Neural cell (in vitro differentiated cells): ENCODE measurements at regions not wholly inside any gene's neighbourhood (a gene's known extent, or its start where the extent isn't known, plus 50 kb on each side); places are given as distances from the start of the nearest gene placed in this dataset.

Experiments used
- H2AFZ ChIP-seq: fragments of 200-600, 300-800 bp; sonication (generic), shearing (Covaris generic); 2 replicates; pipeline ENCODE4 v1.6.0; 2014; ENCODE audit warnings: low read depth, mild to moderate bottlenecking, antibody characterized with exemption, low read length, moderate library complexity
- H3F3A ChIP-seq: fragments of 200-600 bp; shearing (Covaris generic); 2 replicates; pipeline ENCODE4 v1.6.1; 2016; ENCODE audit warnings: mild to moderate bottlenecking, moderate library complexity, mixed read lengths, antibody characterized with exemption, low read length; ENCODE audit not compliant: insufficient read depth, poor library complexity, severe bottlenecking
- H3K27ac ChIP-seq: fragments of 200-600, 300-800 bp; sonication (generic), shearing (Covaris generic); 2 replicates; pipeline ENCODE4 v1.5.1; 2014; ENCODE audit warnings: mild to moderate bottlenecking, low read length, moderate library complexity
- H3K27me3 ChIP-seq: fragments of 300-800, 200-600 bp; sonication (generic), shearing (Covaris generic); 2 replicates; pipeline ENCODE4 v1.6.0; 2014; ENCODE audit warnings: mild to moderate bottlenecking, low read depth, low read length, moderate library complexity; ENCODE audit not compliant: insufficient read depth
- H3K36me3 ChIP-seq: fragments of 300-800, 200-600 bp; sonication (generic), shearing (Covaris generic); 2 replicates; pipeline ENCODE4 v1.5.1; 2014; ENCODE audit warnings: mild to moderate bottlenecking, antibody characterized with exemption, low read length, moderate library complexity; ENCODE audit not compliant: insufficient read depth
- H3K4me2 ChIP-seq: fragments of 300-800, 200-600 bp; sonication (generic), shearing (Covaris generic); 2 replicates; pipeline ENCODE4 v1.6.0; 2014; ENCODE audit warnings: mild to moderate bottlenecking, low read length
- H3K4me3 ChIP-seq: fragments of 300-800, 200-600 bp; sonication (generic), shearing (Covaris generic); 2 replicates; pipeline ENCODE4 v1.5.1; 2014; ENCODE audit warnings: mild to moderate bottlenecking, low read length, moderate library complexity
- H3K79me2 ChIP-seq: fragments of 200-600 bp; shearing (Covaris generic); replicated peaks from 2 replicates; pipeline ENCODE4 v1.6.0; 2014; ENCODE audit warnings: mild to moderate bottlenecking, low read length, moderate library complexity; ENCODE audit not compliant: insufficient read depth
- H3K9ac ChIP-seq: fragments of 300-800, 200-600 bp; sonication (generic), shearing (Covaris generic); 2 replicates; pipeline ENCODE4 v1.6.1; 2016; ENCODE audit warnings: mild to moderate bottlenecking, low read length, mixed read lengths
- H3K9me2 ChIP-seq: fragments of 200-600 bp; shearing (Covaris generic); 2 replicates; pipeline ENCODE4 v1.6.1; 2016; ENCODE audit warnings: mild to moderate bottlenecking, low read length, mixed read lengths; ENCODE audit not compliant: insufficient read depth
- H3K9me3 ChIP-seq: fragments of 200-600, 300-800 bp; sonication (generic), shearing (Covaris generic); 2 replicates; pipeline ENCODE4 v1.6.1; 2016; ENCODE audit warnings: mild to moderate bottlenecking, mixed run types, low read length, moderate library complexity, mixed read lengths
- H4K20me1 ChIP-seq: fragments of 200-600 bp; shearing (Covaris generic); 2 replicates; pipeline ENCODE4 v1.6.1; 2016; ENCODE audit warnings: mild to moderate bottlenecking, mixed run types; ENCODE audit not compliant: insufficient read depth
- EP300 ChIP-seq: fragments of 450-650 bp; conservative IDR thresholded peaks from 2 replicates; pipeline ENCODE4 v1.6.1; 2014; ENCODE audit warnings: antibody characterized with exemption, mild to moderate bottlenecking, moderate library complexity; ENCODE audit not compliant: poor library complexity, severe bottlenecking
- EZH2 ChIP-seq: fragments of 200-600, 300-800 bp; shearing (Covaris generic), sonication (generic); IDR thresholded peaks from 2 replicates; pipeline ENCODE4 v1.6.1; 2014; ENCODE audit warnings: antibody characterized with exemption, low read length, borderline replicate concordance, mild to moderate bottlenecking; ENCODE audit not compliant: insufficient read depth, poor library complexity, severe bottlenecking
- MXI1 ChIP-seq: fragments of 450-650 bp; conservative IDR thresholded peaks from 2 replicates; pipeline ENCODE4 v1.6.1; 2014; ENCODE audit warnings: antibody characterized with exemption, mild to moderate bottlenecking; ENCODE audit not compliant: poor library complexity, severe bottlenecking
- POLR2AphosphoS5 ChIP-seq: IDR thresholded peaks from 2 replicates; pipeline ENCODE4 v1.6.1; 2012
- RAD21 ChIP-seq: fragments of 450-650 bp; conservative IDR thresholded peaks from 2 replicates; pipeline ENCODE4 v1.6.1; 2014; ENCODE audit warnings: antibody characterized with exemption, mild to moderate bottlenecking, moderate library complexity
- SMC3 ChIP-seq: fragments of 450-650 bp; conservative IDR thresholded peaks from 2 replicates; pipeline ENCODE4 v1.6.1; 2014; ENCODE audit warnings: antibody characterized with exemption, mild to moderate bottlenecking, moderate library complexity; ENCODE audit not compliant: poor library complexity
- TAF1 ChIP-seq: IDR thresholded peaks from 2 replicates; pipeline ENCODE4 v1.6.1; 2012; ENCODE audit warnings: low read depth
- TF ChIP-seq, protein P1 (sequence below): fragments of 450-650 bp; IDR thresholded peaks from 2 replicates; pipeline ENCODE4 v1.5.1; 2014; ENCODE audit warnings: antibody characterized with exemption, mild to moderate bottlenecking, moderate library complexity; ENCODE audit not compliant: poor library complexity, severe bottlenecking
- TF ChIP-seq, protein P2 (sequence below): IDR thresholded peaks from 2 replicates; pipeline ENCODE4 v1.6.1; 2012; ENCODE audit warnings: borderline replicate concordance

DNA sequence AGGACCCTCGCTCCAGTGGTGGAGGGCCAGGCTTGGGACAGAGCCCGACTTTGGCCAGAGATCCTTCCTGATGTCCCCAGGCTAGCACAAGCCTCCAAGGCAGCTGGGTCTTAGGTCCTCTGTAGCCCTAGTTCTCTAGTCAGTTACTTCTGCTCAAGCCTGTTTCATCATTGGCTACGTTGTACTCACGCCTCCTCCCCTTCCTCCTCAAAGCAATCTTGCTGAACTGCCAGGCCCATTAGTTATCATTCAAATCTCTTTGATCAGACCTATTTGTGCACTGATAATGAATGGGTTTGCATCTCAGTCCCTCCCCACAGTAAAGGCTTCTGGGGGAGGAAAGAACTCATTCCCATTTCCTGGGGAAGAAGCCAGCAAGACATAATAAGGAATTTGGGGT lies 256.8 kb downstream of the NFATC2 start:
- Histone ChIP-seq H3F3A (no peaks in the 10 kb centered on the region), H3K36me3 (no peaks in the 10 kb centered on the region), H3K9me3 (no peaks in the 10 kb centered on the region), H3K79me2 (no peaks in the 10 kb centered on the region), H3K9ac (no peak overlapping the region), H3K4me2 (no peak overlapping the region), H2AFZ (no peak overlapping the region), H3K4me3 (no peak overlapping the region), H4K20me1 (no peaks in the 10 kb centered on the region), H3K27me3 (no peaks in the 10 kb centered on the region), H3K9me2 (no peaks in the 10 kb centered on the region), H3K27ac (no peak overlapping the region)
- TF ChIP-seq, protein P1, sequence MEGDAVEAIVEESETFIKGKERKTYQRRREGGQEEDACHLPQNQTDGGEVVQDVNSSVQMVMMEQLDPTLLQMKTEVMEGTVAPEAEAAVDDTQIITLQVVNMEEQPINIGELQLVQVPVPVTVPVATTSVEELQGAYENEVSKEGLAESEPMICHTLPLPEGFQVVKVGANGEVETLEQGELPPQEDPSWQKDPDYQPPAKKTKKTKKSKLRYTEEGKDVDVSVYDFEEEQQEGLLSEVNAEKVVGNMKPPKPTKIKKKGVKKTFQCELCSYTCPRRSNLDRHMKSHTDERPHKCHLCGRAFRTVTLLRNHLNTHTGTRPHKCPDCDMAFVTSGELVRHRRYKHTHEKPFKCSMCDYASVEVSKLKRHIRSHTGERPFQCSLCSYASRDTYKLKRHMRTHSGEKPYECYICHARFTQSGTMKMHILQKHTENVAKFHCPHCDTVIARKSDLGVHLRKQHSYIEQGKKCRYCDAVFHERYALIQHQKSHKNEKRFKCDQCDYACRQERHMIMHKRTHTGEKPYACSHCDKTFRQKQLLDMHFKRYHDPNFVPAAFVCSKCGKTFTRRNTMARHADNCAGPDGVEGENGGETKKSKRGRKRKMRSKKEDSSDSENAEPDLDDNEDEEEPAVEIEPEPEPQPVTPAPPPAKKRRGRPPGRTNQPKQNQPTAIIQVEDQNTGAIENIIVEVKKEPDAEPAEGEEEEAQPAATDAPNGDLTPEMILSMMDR = no peak
- TF ChIP-seq, protein P2, sequence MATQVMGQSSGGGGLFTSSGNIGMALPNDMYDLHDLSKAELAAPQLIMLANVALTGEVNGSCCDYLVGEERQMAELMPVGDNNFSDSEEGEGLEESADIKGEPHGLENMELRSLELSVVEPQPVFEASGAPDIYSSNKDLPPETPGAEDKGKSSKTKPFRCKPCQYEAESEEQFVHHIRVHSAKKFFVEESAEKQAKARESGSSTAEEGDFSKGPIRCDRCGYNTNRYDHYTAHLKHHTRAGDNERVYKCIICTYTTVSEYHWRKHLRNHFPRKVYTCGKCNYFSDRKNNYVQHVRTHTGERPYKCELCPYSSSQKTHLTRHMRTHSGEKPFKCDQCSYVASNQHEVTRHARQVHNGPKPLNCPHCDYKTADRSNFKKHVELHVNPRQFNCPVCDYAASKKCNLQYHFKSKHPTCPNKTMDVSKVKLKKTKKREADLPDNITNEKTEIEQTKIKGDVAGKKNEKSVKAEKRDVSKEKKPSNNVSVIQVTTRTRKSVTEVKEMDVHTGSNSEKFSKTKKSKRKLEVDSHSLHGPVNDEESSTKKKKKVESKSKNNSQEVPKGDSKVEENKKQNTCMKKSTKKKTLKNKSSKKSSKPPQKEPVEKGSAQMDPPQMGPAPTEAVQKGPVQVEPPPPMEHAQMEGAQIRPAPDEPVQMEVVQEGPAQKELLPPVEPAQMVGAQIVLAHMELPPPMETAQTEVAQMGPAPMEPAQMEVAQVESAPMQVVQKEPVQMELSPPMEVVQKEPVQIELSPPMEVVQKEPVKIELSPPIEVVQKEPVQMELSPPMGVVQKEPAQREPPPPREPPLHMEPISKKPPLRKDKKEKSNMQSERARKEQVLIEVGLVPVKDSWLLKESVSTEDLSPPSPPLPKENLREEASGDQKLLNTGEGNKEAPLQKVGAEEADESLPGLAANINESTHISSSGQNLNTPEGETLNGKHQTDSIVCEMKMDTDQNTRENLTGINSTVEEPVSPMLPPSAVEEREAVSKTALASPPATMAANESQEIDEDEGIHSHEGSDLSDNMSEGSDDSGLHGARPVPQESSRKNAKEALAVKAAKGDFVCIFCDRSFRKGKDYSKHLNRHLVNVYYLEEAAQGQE = no peak
- TF ChIP-seq MXI1 = no peak
- no peak for TF ChIP-seq TAF1
- no peak for TF ChIP-seq EP300

DNA sequence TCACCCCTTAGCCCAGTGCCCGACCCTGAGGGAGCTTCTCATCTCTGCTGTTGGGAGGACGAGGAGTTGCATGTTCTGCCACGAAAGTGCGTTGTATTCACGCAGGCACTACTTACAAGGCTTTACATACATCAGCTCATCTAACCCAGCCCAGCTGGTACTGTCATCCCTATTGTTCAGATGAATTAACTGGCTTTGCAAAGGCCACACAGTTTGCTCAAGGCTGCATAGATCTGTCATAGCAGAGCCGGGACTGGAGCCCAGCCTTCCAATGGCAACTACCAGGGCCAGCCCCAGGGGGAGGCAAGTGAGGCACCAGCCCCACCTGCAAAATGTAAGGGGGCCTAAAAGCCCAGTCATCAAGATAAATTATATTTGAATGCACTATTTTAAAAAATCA lies 257.6 kb downstream of the NFATC2 start:
- no peak overlapping the region for H3K27ac ChIP-seq
- TF ChIP-seq POLR2AphosphoS5 (no peak), EZH2 (no peak), RAD21 (no peak), EP300 (no peak), TAF1 (no peak), MXI1 (no peak), SMC3 (no peak)
- TF ChIP-seq, protein P1 = no peak
- TF ChIP-seq, protein P2 = no peak

More for the DNA sequence above, 257.6 kb downstream of the NFATC2 start:
- H3K4me3 ChIP-seq = no peak overlapping the region
- H3K4me2 ChIP-seq = no peak overlapping the region
- H4K20me1 ChIP-seq = no peaks in the 10 kb centered on the region
- H3K9me2 ChIP-seq = no peaks in the 10 kb centered on the region
- H3K27me3 ChIP-seq = no peaks in the 10 kb centered on the region
- no peaks in the 10 kb centered on the region for H3K79me2 ChIP-seq
- H3K36me3 ChIP-seq = no peaks in the 10 kb centered on the region
- H3K9ac ChIP-seq = no peak overlapping the region
- H3F3A ChIP-seq = no peaks in the 10 kb centered on the region
- no peak overlapping the region for H2AFZ ChIP-seq
- H3K9me3 ChIP-seq = no peaks in the 10 kb centered on the region
